Natural killer cell (primary cell): ENCODE measurements at regions not wholly inside any gene's neighbourhood (a gene's known extent, or its start where the extent isn't known, plus 50 kb on each side); places are given as distances from the start of the nearest gene placed in this dataset.
A peak's percentile ranks its signal among the peaks of the same experiment; 100 is the strongest.

Experiments
- ATAC-seq, 3 donors: fragments of 150-1000 bp in 2 of 3; fragments of 200-7000 bp in 1 of 3; cut with Tn5 transposase; 1 replicate in 1 of 3; 2 replicates in 2 of 3; pipeline ENCODE4 v1.10.0; 2021; ENCODE audit warnings: mild to moderate bottlenecking in 2 of 3, moderate library complexity in 2 of 3
- DNase-seq, 2 donors: peaks; one replicate each; pipeline versions ENCODE4 v3.0.0 to v3.0.0-alpha.2; 2013 to 2021; ENCODE audit warnings: mixed read lengths in 1 of 2
- H3K27ac ChIP-seq: one replicate; pipeline ENCODE4 v1.5.1; 2013; ENCODE audit warnings: mild to moderate bottlenecking, low read length
- H3K27me3 ChIP-seq: one replicate; pipeline ENCODE4 v1.6.1; 2013; ENCODE audit warnings: low read length; ENCODE audit not compliant: control insufficient read depth, insufficient read depth
- H3K36me3 ChIP-seq: one replicate; pipeline ENCODE4 v1.6.1; 2013; ENCODE audit warnings: low read length; ENCODE audit not compliant: control insufficient read depth, insufficient read depth
- H3K4me1 ChIP-seq: one replicate; pipeline ENCODE4 v1.6.1; 2013; ENCODE audit warnings: low read length; ENCODE audit not compliant: control insufficient read depth, insufficient read depth
- H3K4me3 ChIP-seq: one replicate; pipeline ENCODE4 v1.5.1; 2013; ENCODE audit warnings: low read length
- H3K9me3 ChIP-seq: one replicate; pipeline ENCODE4 v1.6.1; 2013; ENCODE audit warnings: low read length; ENCODE audit not compliant: control insufficient read depth, insufficient read depth
- H3K27ac Mint-ChIP-seq, 2 donors: one replicate each; pipeline ENCODE4 v1.8.0; 2022; ENCODE audit warnings: mild to moderate bottlenecking in 2 of 2, mixed read lengths in 2 of 2, moderate library complexity in 1 of 2
- H3K27me3 Mint-ChIP-seq, 2 donors: one replicate each; pipeline ENCODE4 v1.8.0; 2022; ENCODE audit warnings: low read depth in 2 of 2, mixed read lengths in 2 of 2
- H3K36me3 Mint-ChIP-seq: one replicate; pipeline ENCODE4 v1.8.0; 2022; ENCODE audit warnings: mixed read lengths
- H3K4me1 Mint-ChIP-seq, 2 donors: one replicate each; pipeline ENCODE4 v1.8.0; 2022; ENCODE audit warnings: mixed read lengths in 2 of 2
- H3K4me3 Mint-ChIP-seq: one replicate; pipeline ENCODE4 v1.8.0; 2022; ENCODE audit warnings: mild to moderate bottlenecking, moderate library complexity, mixed read lengths
- H3K9me3 Mint-ChIP-seq, 2 donors: one replicate each; pipeline ENCODE4 v1.8.0; 2022; ENCODE audit warnings: mixed read lengths in 2 of 2
- WGBS: methylation state at CpG from one replicate; pipeline ENCODE4 v1.1.7; 2013; ENCODE audit warnings: missing lambda C conversion rate; ENCODE audit not compliant: insufficient coverage; 5-methylcytosine and 5-hydroxymethylcytosine counted together
- intact Hi-C: fragments of 100-400 bp; cut with micrococcal nuclease; formaldehyde crosslinking; loops from one replicate; pipeline ENCODE4 v1.14.2; 2022
- TF ChIP-seq, protein P1 (sequence below): fragments of 200-600 bp; IDR thresholded peaks from one replicate; pipeline ENCODE4 v1.8.0; 2022; ENCODE audit warnings: antibody characterized with exemption

DNA sequence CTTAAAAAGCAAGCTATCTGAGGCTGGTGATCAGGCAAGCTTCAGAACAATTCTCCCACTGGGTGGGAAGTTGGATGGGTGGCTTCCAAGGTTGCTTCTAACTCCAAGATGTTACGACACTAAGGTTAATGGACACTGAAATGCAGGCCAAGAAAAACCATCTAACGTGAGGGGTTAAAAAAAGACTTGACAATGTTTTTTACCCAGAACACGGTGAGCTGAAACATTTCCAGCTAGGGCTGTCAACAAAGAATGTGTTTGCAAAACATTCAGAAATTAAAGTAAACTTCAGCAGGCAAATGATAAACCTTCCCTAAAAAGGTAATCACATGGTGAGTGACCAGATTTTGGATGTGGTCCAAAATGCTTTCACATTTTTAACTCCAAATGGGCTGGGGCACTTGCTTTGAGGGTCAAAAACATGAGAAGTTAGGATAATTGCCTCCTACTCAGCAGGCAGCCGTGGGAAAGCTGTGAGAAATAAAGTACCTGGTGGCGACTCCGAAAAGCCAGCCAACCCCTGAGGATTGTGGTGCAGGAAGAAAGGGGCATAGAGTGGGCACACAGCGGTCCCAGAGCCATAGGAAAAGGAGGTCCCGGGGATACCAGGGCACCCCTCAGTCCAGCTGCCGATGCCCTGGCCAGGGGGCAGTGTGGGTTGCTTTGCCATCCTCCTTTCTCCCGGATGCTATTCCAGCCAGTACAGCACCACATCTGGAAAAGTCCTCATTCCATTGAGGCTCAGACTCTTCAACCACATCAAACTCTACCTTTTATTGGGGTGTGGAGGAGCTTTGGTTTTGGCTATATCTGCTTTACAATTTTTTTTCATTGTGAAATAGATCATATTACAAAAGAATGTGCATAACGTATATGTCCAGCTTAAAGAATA lies 90.0 kb upstream of the ATL2 start:
- no peak overlapping the region for H3K27ac ChIP-seq
- no peak for DNase-seq
- Mint-ChIP-seq H3K36me3 (no peaks in the 10 kb centered on the region), H3K27me3 (peaks cover 0 to 3% of the 10 kb centered on the region in 2 donors), H3K4me3 (no peak overlapping the region), H3K27ac (no peak overlapping the region), H3K4me1 (no peaks in the 10 kb centered on the region), H3K9me3 (no peaks in the 10 kb centered on the region)
- H3K4me3 ChIP-seq: no peak overlapping the region
- no peak for ATAC-seq
- TF ChIP-seq, protein P1, sequence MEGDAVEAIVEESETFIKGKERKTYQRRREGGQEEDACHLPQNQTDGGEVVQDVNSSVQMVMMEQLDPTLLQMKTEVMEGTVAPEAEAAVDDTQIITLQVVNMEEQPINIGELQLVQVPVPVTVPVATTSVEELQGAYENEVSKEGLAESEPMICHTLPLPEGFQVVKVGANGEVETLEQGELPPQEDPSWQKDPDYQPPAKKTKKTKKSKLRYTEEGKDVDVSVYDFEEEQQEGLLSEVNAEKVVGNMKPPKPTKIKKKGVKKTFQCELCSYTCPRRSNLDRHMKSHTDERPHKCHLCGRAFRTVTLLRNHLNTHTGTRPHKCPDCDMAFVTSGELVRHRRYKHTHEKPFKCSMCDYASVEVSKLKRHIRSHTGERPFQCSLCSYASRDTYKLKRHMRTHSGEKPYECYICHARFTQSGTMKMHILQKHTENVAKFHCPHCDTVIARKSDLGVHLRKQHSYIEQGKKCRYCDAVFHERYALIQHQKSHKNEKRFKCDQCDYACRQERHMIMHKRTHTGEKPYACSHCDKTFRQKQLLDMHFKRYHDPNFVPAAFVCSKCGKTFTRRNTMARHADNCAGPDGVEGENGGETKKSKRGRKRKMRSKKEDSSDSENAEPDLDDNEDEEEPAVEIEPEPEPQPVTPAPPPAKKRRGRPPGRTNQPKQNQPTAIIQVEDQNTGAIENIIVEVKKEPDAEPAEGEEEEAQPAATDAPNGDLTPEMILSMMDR: no peak
- H3K4me1 ChIP-seq: no peaks in the 10 kb centered on the region
- H3K27me3 ChIP-seq: no peaks in the 10 kb centered on the region
- intact Hi-C loops: no loop called here
- no peaks in the 10 kb centered on the region for H3K9me3 ChIP-seq
- 92% methylated on average over 10 of the region's 11 CpGs for WGBS
- no peaks in the 10 kb centered on the region for H3K36me3 ChIP-seq

DNA sequence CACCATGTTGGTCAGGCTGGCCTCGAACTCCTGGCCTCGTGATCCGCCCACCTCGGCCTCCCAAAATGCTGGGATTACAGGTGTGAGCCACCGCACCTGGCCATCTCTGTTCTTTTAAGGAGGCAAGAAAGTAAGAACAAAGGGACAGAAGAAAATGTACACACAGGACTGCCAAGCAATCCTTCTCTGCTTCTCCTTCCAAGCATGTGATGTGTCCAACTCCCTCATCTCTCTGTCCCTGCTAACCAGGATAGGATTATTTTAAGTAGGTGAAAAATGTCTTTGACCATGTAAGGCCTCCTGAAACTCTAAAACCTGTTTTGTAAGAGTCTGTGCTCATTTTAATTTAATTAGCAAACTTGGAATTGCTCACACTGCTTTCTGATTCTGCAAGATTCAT lies 89.3 kb upstream of the ATL2 start:
- TF ChIP-seq, protein P1: no peak
- Mint-ChIP-seq H3K36me3 (no peaks in the 10 kb centered on the region), H3K9me3 (no peaks in the 10 kb centered on the region), H3K4me3 (no peak overlapping the region), H3K27me3 (no peaks in the 10 kb centered on the region), H3K4me1 (no peaks in the 10 kb centered on the region), H3K27ac (no peak overlapping the region)
- Histone ChIP-seq H3K4me1 (no peaks in the 10 kb centered on the region), H3K36me3 (no peaks in the 10 kb centered on the region), H3K4me3 (no peak overlapping the region), H3K27me3 (no peaks in the 10 kb centered on the region), H3K27ac (no peak overlapping the region), H3K9me3 (no peaks in the 10 kb centered on the region)
- DNase-seq: no peak
- ATAC-seq: no peak
- intact Hi-C loops: no loop called here
- 91% methylated on average over 5 of the region's 5 CpGs for WGBS

DNA sequence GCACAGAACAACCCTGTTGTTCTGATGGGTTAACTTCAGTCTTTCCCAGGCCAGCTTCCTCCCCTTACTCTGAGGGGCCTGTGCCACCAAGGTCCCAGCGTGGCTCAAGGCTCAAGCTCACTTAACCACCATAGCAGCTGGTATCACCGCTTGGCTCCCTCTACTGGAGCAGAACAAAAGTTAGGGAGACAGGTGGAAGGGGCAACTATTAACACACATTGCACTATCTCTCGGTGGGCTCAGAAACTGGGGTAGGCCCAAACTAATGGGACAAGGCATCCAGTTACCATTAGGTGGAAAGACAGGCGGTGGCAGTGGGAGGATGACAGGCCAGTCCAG lies 88.7 kb upstream of the ATL2 start:
- H3K4me1 ChIP-seq: no peaks in the 10 kb centered on the region

More for the DNA sequence above, 88.7 kb upstream of the ATL2 start:
- 66% methylated on average over 4 of the region's 4 CpGs for WGBS
- no peaks in the 10 kb centered on the region for H3K9me3 Mint-ChIP-seq
- H3K4me3 Mint-ChIP-seq: no peak overlapping the region
- no peaks in the 10 kb centered on the region for H3K36me3 Mint-ChIP-seq
- Histone ChIP-seq H3K9me3 (no peaks in the 10 kb centered on the region), H3K4me3 (no peak overlapping the region), H3K27me3 (no peaks in the 10 kb centered on the region), H3K27ac (no peak overlapping the region), H3K36me3 (no peaks in the 10 kb centered on the region)
- peak overlapping the region in 1 of 2 donors; percentile 51 for H3K27ac Mint-ChIP-seq
- no peak for ATAC-seq
- TF ChIP-seq, protein P1: no peak
- no peaks in the 10 kb centered on the region for H3K27me3 Mint-ChIP-seq
- H3K4me1 Mint-ChIP-seq: no peaks in the 10 kb centered on the region
- DNase-seq: peak in 1 of 2 donors; percentile 52
- intact Hi-C loops: no loop called here
